Activated CD8-positive, alpha-beta memory T cell treated with anti-CD3 and anti-CD28 coated beads for 48 hours (primary cell): ENCODE measurements at regions not wholly inside any gene's neighbourhood (a gene's known extent, or its start where the extent isn't known, plus 50 kb on each side); places are given as distances from the start of the nearest gene placed in this dataset.

Experiments
- DNase-seq, 3 experiments: peaks; one replicate each; pipeline ENCODE4 v3.0.0-alpha.2; 2020; ENCODE audit warnings: low read depth in 2 of 3, low spot score in 2 of 3

GRCh38 chr1:30610917-30611316 lies 112.5 kb downstream of the MATN1 start:
- no peak for DNase-seq

- DNase-seq = no peak
These were observed 113.4 kb downstream of the MATN1 start for GRCh38 chr1:30609999-30610345.

- no peak for DNase-seq
These were observed 113.9 kb downstream of the MATN1 start for GRCh38 chr1:30609336-30609998.

- DNase-seq = no peak
These were observed 115.7 kb downstream of the MATN1 start for GRCh38 chr1:30607723-30608122.

GRCh38 chr1:30606166-30606565 lies 117.2 kb downstream of the MATN1 start:
- no peak for DNase-seq

GRCh38 chr1:30605441-30605920 lies 117.9 kb downstream of the MATN1 start:
- DNase-seq = no peak

- DNase-seq = no peak
These were observed 118.5 kb downstream of the MATN1 start for GRCh38 chr1:30604801-30605440.

- no peak for DNase-seq
These were observed 120.1 kb downstream of the MATN1 start for GRCh38 chr1:30603081-30603858.

GRCh38 chr1:30601316-30602085 lies 121.9 kb downstream of the MATN1 start:
- no peak for DNase-seq

GRCh38 chr1:30600706-30601105 lies 122.7 kb downstream of the MATN1 start:
- DNase-seq = no peak

GRCh38 chr1:30600258-30600657 lies 123.1 kb downstream of the MATN1 start:
- no peak for DNase-seq

GRCh38 chr1:30599721-30600120 lies 123.7 kb downstream of the MATN1 start:
- no peak for DNase-seq

GRCh38 chr1:30598571-30599114 lies 124.7 kb downstream of the MATN1 start:
- DNase-seq = no peak

- no peak for DNase-seq
These were observed 125.7 kb downstream of the MATN1 start for GRCh38 chr1:30597711-30598110.

GRCh38 chr1:30596891-30597290 lies 126.5 kb downstream of the MATN1 start:
- no peak for DNase-seq

GRCh38 chr1:30596470-30596869 lies 126.9 kb downstream of the MATN1 start:
- DNase-seq = no peak

GRCh38 chr1:30589083-30589482 lies 134.3 kb downstream of the MATN1 start:
- DNase-seq = no peak

- DNase-seq = no peak
These were observed 134.9 kb downstream of the MATN1 start for GRCh38 chr1:30588311-30589073.

- no peak for DNase-seq
These were observed 136.7 kb downstream of the MATN1 start for GRCh38 chr1:30586671-30587070.

GRCh38 chr1:30579580-30579979 lies 143.8 kb downstream of the MATN1 start:
- DNase-seq = no peak
